GM12878 (cell line): ENCODE measurements at regions not wholly inside any gene's neighbourhood (a gene's known extent, or its start where the extent isn't known, plus 50 kb on each side); places are given as distances from the start of the nearest gene placed in this dataset.

ENCODE experiments used
- CREB1 ChIP-seq: IDR thresholded peaks from 2 replicates; pipeline ENCODE4 v1.6.1; 2012; ENCODE audit warnings: low read depth, mild to moderate bottlenecking, inconsistent platforms
- FOS ChIP-seq: IDR thresholded peaks from 3 replicates; pipeline ENCODE4 v1.6.1; 2011; ENCODE audit warnings: borderline replicate concordance; ENCODE audit not compliant: insufficient read length; ENCODE audit errors: extremely low read depth
- PAX8 ChIP-seq: fragments of 450-650 bp; IDR thresholded peaks from 2 replicates; pipeline ENCODE4 v1.6.1; 2017; ENCODE audit warnings: mild to moderate bottlenecking, moderate library complexity
- RCOR1 ChIP-seq: conservative IDR thresholded peaks from 2 replicates; pipeline ENCODE4 v1.6.1; 2012; ENCODE audit warnings: low read depth, low read length, improper control_type of control experiment
- SUZ12 ChIP-seq: fragments of 200-600 bp; sonication (generic); IDR thresholded peaks from one replicate; pipeline ENCODE4 v1.6.1; 2018; ENCODE audit warnings: antibody characterized with exemption, mild to moderate bottlenecking; ENCODE audit not compliant: unreplicated experiment
- YBX1 ChIP-seq: fragments of 450-650 bp; IDR thresholded peaks from 2 replicates; pipeline ENCODE4 v1.6.1; 2016; ENCODE audit warnings: antibody characterized with exemption
- YY1 ChIP-seq: IDR thresholded peaks from 2 replicates; pipeline ENCODE4 v1.6.1; 2011; ENCODE audit warnings: low read depth, mild to moderate bottlenecking, low read length
- TF ChIP-seq, protein P1 (sequence below): IDR thresholded peaks from 2 replicates; pipeline ENCODE4 v1.6.1; 2011; ENCODE audit warnings: low read depth, mild to moderate bottlenecking, low read length, moderate library complexity, borderline replicate concordance; ENCODE audit errors: extremely low read depth

DNA sequence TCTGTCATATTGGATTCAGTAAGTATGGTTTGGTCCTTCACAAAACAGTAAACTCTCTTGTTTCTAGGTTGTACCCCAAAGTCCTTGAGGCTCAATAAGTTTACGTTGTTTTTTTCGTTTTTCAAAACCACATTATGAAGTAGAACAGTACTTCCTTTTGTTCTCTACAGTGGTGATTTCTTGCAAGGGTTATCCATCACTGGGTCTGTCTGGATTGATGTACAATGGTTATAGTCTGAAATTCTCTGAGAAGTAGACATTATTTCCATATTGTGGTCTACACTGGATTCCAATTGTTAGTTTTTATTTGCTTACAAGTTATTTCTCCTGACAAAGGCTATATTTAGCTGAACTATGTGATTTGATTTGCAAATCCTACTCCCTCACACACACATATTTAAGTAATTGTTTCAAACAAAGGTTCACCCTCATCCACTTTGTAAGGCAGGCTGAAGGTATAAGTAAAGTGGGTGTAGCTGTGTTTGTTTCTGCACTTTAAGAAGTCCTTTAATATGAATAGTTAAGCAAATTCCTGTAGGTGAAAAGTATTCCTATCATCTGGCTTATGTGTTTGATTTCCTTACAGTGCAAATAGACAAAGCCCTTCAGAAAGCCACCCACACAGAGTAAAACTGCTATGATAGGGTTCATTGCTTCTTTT, 64.2 kb upstream of the MME start:
- TF ChIP-seq YY1 (no peak), CREB1 (no peak), SUZ12 (no peak), FOS (no peak), YBX1 (no peak), PAX8 (no peak), RCOR1 (no peak)
- TF ChIP-seq, protein P1, sequence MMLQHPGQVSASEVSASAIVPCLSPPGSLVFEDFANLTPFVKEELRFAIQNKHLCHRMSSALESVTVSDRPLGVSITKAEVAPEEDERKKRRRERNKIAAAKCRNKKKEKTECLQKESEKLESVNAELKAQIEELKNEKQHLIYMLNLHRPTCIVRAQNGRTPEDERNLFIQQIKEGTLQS = no peak
